ENCODE measurements at regions not wholly inside any gene's neighbourhood (a gene's known extent, or its start where the extent isn't known, plus 50 kb on each side); places are given as distances from the start of the nearest gene placed in this dataset.

DNA sequence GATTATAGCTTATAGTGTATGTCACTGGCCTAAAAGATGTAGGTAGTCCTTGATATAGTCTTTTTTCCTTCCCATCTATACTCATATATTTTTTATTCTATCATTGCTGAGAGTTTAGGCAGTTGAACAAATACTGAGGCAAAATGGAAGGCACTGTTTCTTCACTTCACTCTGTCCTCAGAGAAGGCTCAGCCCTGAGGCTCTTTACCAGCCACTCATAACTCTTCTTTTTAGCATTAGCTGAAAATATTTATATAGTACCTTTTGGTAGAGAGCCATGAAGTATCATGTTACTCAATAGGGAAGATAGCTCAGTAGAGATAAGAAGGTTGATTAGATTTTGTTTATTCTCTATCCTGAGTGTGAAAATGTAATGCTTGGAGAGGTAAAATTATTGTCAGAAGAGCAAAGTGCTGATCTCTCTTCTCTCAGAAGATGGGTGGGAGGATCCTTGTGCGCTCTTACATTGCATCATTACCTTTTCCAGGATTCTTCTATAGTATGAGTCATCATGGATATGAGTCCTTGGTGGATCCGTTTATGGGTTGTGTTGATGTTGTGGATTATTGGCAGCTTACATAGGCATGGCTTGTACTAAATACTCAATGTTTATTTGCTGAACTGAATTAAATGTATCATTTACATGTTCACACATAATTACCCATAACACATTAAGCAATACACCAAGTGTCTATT lies 88.1 kb downstream of the ANXA1 start:
- TF ChIP-seq YY1 (IDR thresholded peaks at IDR 0.05; ENCODE audit: insufficient read depth, insufficient read length) (no peak), ZNF274 (IDR thresholded peaks at IDR 0.05; ENCODE audit: low read depth, low read length) (no peak)
